ENCODE measurements at regions not wholly inside any gene's neighbourhood (a gene's known extent, or its start where the extent isn't known, plus 50 kb on each side); places are given as distances from the start of the nearest gene placed in this dataset.

GRCh38 chr18:10245846-10246175, 208.6 kb upstream of the APCDD1 start:
- TF ChIP-seq CTCF (conservative IDR thresholded peaks at IDR 0.05; ENCODE audit: low read length) (no peak), EZH2phosphoT487 (IDR thresholded peaks at IDR 0.05; ENCODE audit: borderline replicate concordance) (no peak)
